ENCODE measurements at regions not wholly inside any gene's neighbourhood (a gene's known extent, or its start where the extent isn't known, plus 50 kb on each side); places are given as distances from the start of the nearest gene placed in this dataset.

DNA sequence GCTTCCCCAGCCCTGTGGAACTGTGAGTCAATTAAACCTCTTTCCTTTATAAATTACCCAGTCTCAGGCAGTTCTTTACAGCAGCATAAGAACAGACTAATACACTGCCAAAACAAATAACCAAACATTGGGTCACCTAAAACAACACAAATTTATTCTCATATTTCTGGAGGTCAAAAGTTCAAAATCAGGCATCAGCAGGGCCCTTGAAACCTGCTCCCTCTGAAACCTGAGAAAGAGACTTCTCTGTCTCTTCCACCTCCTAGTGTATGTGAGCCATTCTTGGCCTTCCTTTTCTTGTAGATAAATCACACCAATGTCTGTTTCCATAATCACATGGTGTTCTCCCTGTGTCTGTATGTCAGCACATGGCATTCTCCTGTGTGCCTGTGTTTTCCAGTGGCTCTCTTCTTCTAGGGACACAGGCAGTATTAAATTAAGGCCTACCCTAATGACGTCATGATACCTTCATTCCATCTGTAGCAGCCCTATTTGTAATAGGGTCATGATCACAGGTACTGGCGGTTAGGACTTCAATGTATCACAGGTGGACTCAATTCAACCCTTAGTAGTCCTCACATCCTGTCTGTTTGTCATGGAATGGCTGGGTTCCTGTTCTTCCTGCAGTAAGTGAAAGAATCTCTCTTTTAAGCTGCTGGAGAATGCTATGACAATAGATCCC is 147.3 kb upstream of the CLNK start:
- TF ChIP-seq, protein P1, sequence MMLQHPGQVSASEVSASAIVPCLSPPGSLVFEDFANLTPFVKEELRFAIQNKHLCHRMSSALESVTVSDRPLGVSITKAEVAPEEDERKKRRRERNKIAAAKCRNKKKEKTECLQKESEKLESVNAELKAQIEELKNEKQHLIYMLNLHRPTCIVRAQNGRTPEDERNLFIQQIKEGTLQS (IDR thresholded peaks at IDR 0.05), result no peak
- TF ChIP-seq FOXA2 (IDR thresholded peaks at IDR 0.05) (no peak), SP1 (IDR thresholded peaks at IDR 0.05) (no peak), NR2F2 (IDR thresholded peaks at IDR 0.05) (no peak)
- TF ChIP-seq, protein P2, sequence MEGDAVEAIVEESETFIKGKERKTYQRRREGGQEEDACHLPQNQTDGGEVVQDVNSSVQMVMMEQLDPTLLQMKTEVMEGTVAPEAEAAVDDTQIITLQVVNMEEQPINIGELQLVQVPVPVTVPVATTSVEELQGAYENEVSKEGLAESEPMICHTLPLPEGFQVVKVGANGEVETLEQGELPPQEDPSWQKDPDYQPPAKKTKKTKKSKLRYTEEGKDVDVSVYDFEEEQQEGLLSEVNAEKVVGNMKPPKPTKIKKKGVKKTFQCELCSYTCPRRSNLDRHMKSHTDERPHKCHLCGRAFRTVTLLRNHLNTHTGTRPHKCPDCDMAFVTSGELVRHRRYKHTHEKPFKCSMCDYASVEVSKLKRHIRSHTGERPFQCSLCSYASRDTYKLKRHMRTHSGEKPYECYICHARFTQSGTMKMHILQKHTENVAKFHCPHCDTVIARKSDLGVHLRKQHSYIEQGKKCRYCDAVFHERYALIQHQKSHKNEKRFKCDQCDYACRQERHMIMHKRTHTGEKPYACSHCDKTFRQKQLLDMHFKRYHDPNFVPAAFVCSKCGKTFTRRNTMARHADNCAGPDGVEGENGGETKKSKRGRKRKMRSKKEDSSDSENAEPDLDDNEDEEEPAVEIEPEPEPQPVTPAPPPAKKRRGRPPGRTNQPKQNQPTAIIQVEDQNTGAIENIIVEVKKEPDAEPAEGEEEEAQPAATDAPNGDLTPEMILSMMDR (IDR thresholded peaks at IDR 0.05; ENCODE audit: low read depth, low read length, missing input control), result no peak

All from liver (tissue), 3 donors.